ENCODE measurements at regions not wholly inside any gene's neighbourhood (a gene's known extent, or its start where the extent isn't known, plus 50 kb on each side); places are given as distances from the start of the nearest gene placed in this dataset.

DNA sequence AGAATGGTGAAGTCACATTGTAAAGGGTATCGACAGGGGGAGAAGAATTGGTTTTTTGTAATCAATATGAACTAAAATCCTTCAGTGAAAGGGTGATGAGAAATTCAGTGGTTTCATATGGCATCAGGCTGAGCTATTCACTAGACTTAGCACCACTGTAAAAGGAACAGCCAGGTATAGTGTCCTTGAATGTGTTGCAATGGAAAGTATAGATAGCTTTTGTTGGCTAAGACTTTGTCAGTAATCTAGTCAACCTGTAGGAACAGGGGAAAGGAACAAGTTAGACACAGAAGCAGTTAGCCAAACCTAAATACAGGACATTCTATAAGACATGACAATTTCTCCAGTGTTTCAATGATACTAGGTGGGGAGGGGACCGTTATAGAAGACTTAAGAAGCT, 172.6 kb upstream of the MOCS1 start:
- Histone ChIP-seq H3K4me3 (ENCODE audit: insufficient read depth, low read depth, low read length) (no peak overlapping the region), H3K79me2 (ENCODE audit: insufficient read depth, low read length) (no peaks in the 10 kb centered on the region), H4K20me1 (ENCODE audit: insufficient read depth, low read length) (no peaks in the 10 kb centered on the region), H3K4me1 (ENCODE audit: insufficient read depth, low read length) (no peaks in the 10 kb centered on the region), H3K9ac (ENCODE audit: low read length) (no peak overlapping the region), H3K27me3 (ENCODE audit: insufficient read depth, low read length) (no peaks in the 10 kb centered on the region), H3K27ac (ENCODE audit: low read depth, low read length) (no peak overlapping the region), H3K9me3 (ENCODE audit: insufficient read depth, low read depth, low read length) (peaks cover 2% of the 10 kb centered on the region), H3K36me3 (ENCODE audit: insufficient read depth, low read length) (no peaks in the 10 kb centered on the region), H2AFZ (ENCODE audit: low read depth, low read length) (no peak overlapping the region), H3K4me2 (ENCODE audit: low read length) (no peak overlapping the region)
- no peak overlapping the region for H3K4me3 Mint-ChIP-seq (ENCODE audit: unreplicated experiment)
- no peak for FAIRE-seq
- no peak overlapping the region for H3K27ac Mint-ChIP-seq (ENCODE audit: unreplicated experiment)
- H3K36me3 Mint-ChIP-seq (ENCODE audit: low read depth, unreplicated experiment), result no peaks in the 10 kb centered on the region
- H3K9me3 Mint-ChIP-seq (ENCODE audit: unreplicated experiment), result peaks cover 3% of the 10 kb centered on the region
- H3K27me3 Mint-ChIP-seq (ENCODE audit: low read depth, unreplicated experiment), result peaks cover 3% of the 10 kb centered on the region
- no peak for DNase-seq (ENCODE audit: low read depth)
- no peak for TF ChIP-seq EZH2 (IDR thresholded peaks at IDR 0.05; ENCODE audit: insufficient read depth, low read length)
- TF ChIP-seq, protein P1, sequence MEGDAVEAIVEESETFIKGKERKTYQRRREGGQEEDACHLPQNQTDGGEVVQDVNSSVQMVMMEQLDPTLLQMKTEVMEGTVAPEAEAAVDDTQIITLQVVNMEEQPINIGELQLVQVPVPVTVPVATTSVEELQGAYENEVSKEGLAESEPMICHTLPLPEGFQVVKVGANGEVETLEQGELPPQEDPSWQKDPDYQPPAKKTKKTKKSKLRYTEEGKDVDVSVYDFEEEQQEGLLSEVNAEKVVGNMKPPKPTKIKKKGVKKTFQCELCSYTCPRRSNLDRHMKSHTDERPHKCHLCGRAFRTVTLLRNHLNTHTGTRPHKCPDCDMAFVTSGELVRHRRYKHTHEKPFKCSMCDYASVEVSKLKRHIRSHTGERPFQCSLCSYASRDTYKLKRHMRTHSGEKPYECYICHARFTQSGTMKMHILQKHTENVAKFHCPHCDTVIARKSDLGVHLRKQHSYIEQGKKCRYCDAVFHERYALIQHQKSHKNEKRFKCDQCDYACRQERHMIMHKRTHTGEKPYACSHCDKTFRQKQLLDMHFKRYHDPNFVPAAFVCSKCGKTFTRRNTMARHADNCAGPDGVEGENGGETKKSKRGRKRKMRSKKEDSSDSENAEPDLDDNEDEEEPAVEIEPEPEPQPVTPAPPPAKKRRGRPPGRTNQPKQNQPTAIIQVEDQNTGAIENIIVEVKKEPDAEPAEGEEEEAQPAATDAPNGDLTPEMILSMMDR (IDR thresholded peaks at IDR 0.05; ENCODE audit: insufficient read depth, low read depth, low read length), result no peak
- no peaks in the 10 kb centered on the region for H3K4me1 Mint-ChIP-seq (ENCODE audit: low read depth, unreplicated experiment)

DNA sequence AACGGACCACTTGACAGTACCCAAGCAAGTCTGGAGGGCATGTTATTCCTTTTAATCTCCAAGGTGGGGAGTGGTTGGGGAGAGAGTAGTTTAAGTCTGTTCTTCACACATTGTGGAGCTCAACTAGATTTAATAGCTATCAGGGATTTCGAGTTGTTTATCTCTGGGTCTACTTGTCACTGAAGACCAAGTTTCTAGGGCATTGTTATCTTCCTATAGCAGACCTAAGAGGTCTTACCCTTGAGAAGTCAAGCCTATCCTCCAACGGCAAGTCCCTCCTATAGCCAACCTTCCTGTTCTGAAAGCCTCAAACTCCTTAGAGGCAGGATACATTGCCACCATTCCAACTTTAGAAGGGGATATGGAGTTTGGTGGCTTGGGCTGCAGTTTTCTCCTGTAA, 164.5 kb upstream of the MOCS1 start:
- H3K4me1 Mint-ChIP-seq (ENCODE audit: low read depth, unreplicated experiment), result no peaks in the 10 kb centered on the region

DNA sequence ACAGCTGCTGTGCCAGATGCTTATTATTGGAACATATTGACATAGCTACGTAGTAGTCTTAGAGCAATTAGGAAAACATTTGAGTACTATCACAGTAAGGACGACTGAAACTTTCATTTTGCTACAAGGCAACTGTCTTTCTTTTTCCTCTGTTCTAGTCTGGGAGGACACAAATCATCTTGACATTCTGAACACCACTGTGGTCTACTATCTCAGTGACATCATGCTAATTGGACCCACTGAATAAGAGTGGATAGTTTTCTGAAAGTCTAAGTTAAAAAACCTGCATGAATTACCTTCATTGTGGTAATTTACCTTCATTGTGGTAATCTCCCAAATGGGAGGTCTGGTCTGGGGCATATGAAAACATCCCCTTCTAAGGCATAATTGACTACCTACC, 163.3 kb upstream of the MOCS1 start:
- no peaks in the 10 kb centered on the region for H3K4me1 ChIP-seq (ENCODE audit: insufficient read depth, low read length)
- Mint-ChIP-seq H3K36me3 (ENCODE audit: low read depth, unreplicated experiment) (no peaks in the 10 kb centered on the region), H3K27ac (ENCODE audit: unreplicated experiment) (no peak overlapping the region), H3K9me3 (ENCODE audit: unreplicated experiment) (no peaks in the 10 kb centered on the region), H3K27me3 (ENCODE audit: low read depth, unreplicated experiment) (peaks cover 18% of the 10 kb centered on the region), H3K4me1 (ENCODE audit: low read depth, unreplicated experiment) (no peaks in the 10 kb centered on the region), H3K4me3 (ENCODE audit: unreplicated experiment) (no peak overlapping the region)
- no peak for DNase-seq (ENCODE audit: low read depth)
- no peak overlapping the region for H3K4me2 ChIP-seq (ENCODE audit: low read length)
- TF ChIP-seq, protein P1 (IDR thresholded peaks at IDR 0.05; ENCODE audit: insufficient read depth, low read depth, low read length), result no peak
- no peak for TF ChIP-seq EZH2 (IDR thresholded peaks at IDR 0.05; ENCODE audit: insufficient read depth, low read length)
- H3K9ac ChIP-seq (ENCODE audit: low read length), result no peak overlapping the region
- H4K20me1 ChIP-seq (ENCODE audit: insufficient read depth, low read length), result no peaks in the 10 kb centered on the region
- peaks cover 7% of the 10 kb centered on the region for H3K9me3 ChIP-seq (ENCODE audit: insufficient read depth, low read depth, low read length)
- no peak for FAIRE-seq
- H3K27ac ChIP-seq (ENCODE audit: low read depth, low read length), result no peak overlapping the region
- no peaks in the 10 kb centered on the region for H3K27me3 ChIP-seq (ENCODE audit: insufficient read depth, low read length)
- no peaks in the 10 kb centered on the region for H3K79me2 ChIP-seq (ENCODE audit: insufficient read depth, low read length)
- no peak overlapping the region for H3K4me3 ChIP-seq (ENCODE audit: insufficient read depth, low read depth, low read length)
- H2AFZ ChIP-seq (ENCODE audit: low read depth, low read length), result no peak overlapping the region
- H3K36me3 ChIP-seq (ENCODE audit: insufficient read depth, low read length), result no peaks in the 10 kb centered on the region

More for the DNA sequence above, 164.5 kb upstream of the MOCS1 start:
- no peaks in the 10 kb centered on the region for H4K20me1 ChIP-seq (ENCODE audit: insufficient read depth, low read length)
- no peak overlapping the region for H3K4me3 ChIP-seq (ENCODE audit: insufficient read depth, low read depth, low read length)
- TF ChIP-seq EZH2 (IDR thresholded peaks at IDR 0.05; ENCODE audit: insufficient read depth, low read length), result no peak
- TF ChIP-seq, protein P1 (IDR thresholded peaks at IDR 0.05; ENCODE audit: insufficient read depth, low read depth, low read length), result no peak
- H3K27me3 ChIP-seq (ENCODE audit: insufficient read depth, low read length), result no peaks in the 10 kb centered on the region
- Mint-ChIP-seq H3K36me3 (ENCODE audit: low read depth, unreplicated experiment) (no peaks in the 10 kb centered on the region), H3K27ac (ENCODE audit: unreplicated experiment) (no peak overlapping the region), H3K27me3 (ENCODE audit: low read depth, unreplicated experiment) (peaks cover 18% of the 10 kb centered on the region), H3K4me3 (ENCODE audit: unreplicated experiment) (no peak overlapping the region), H3K9me3 (ENCODE audit: unreplicated experiment) (no peaks in the 10 kb centered on the region)
- H3K4me2 ChIP-seq (ENCODE audit: low read length), result no peak overlapping the region
- H3K79me2 ChIP-seq (ENCODE audit: insufficient read depth, low read length), result no peaks in the 10 kb centered on the region
- no peaks in the 10 kb centered on the region for H3K4me1 ChIP-seq (ENCODE audit: insufficient read depth, low read length)
- no peak for DNase-seq (ENCODE audit: low read depth)
- H2AFZ ChIP-seq (ENCODE audit: low read depth, low read length), result no peak overlapping the region
- no peak overlapping the region for H3K27ac ChIP-seq (ENCODE audit: low read depth, low read length)
- no peak overlapping the region for H3K9ac ChIP-seq (ENCODE audit: low read length)
- FAIRE-seq, result no peak
- peaks cover 7% of the 10 kb centered on the region for H3K9me3 ChIP-seq (ENCODE audit: insufficient read depth, low read depth, low read length)
- H3K36me3 ChIP-seq (ENCODE audit: insufficient read depth, low read length), result no peaks in the 10 kb centered on the region

All from astrocyte (in vitro differentiated cells and primary cell).